ENCODE measurements at regions not wholly inside any gene's neighbourhood (a gene's known extent, or its start where the extent isn't known, plus 50 kb on each side); places are given as distances from the start of the nearest gene placed in this dataset.
A peak's percentile ranks its signal among the peaks of the same experiment; 100 is the strongest.

DNA sequence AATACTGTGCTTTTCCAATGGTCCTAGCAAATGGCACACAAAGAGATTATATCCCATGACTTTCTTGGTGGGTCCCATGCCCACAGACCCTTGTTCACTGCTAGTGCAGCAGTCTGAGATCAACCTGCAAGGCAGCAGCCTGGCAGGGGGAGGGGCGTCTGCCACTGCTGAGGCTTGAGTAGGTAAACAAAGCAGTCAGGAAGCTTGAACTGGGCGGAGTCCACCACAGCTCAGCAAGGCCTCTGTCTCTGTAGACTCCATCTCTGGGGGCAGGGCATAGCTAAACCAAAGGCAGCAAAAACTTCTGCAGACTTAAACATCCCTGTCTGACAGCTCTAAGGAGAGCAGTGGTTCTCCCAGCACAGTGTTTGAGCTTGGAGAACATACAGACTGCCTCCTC is 82.9 kb downstream of the ZNF737 start:
- Histone ChIP-seq H3K9ac (ENCODE audit: low read depth, low read length) (no peak overlapping the region), H3K4me3 (ENCODE audit: low read depth in 1 of 2, low read length in 2 of 2) (no peak overlapping the region), H3K36me3 (ENCODE audit: insufficient read depth, low read length) (no peaks in the 10 kb centered on the region), H3K27me3 (ENCODE audit: insufficient read depth, low read length, poor library complexity) (no peaks in the 10 kb centered on the region), H3K27ac (ENCODE audit: low read length) (no peak overlapping the region), H3K4me2 (ENCODE audit: insufficient read depth, low read length) (no peak overlapping the region), H4K20me1 (ENCODE audit: insufficient read depth, low read length) (no peaks in the 10 kb centered on the region), H3K4me1 (ENCODE audit: insufficient read depth, low read length) (no peaks in the 10 kb centered on the region), H3K79me2 (ENCODE audit: insufficient read depth, low read length) (no peaks in the 10 kb centered on the region), H2AFZ (ENCODE audit: low read depth, low read length) (no peak overlapping the region), H3K9me3 (ENCODE audit: insufficient read depth, low read length, severe bottlenecking) (no peaks in the 10 kb centered on the region)
- TF ChIP-seq EZH2 (IDR thresholded peaks at IDR 0.05; ENCODE audit: borderline replicate concordance, low read depth, low read length, severe bottlenecking) (no peak), CTCF (IDR thresholded peaks at IDR 0.05; ENCODE audit: borderline replicate concordance, extremely low read depth, low read length, poor library complexity, severe bottlenecking) (no peak)
- DNase-seq, result peak; percentile 27
- no peak for ATAC-seq (ENCODE audit: insufficient read depth, low read depth)

DNA sequence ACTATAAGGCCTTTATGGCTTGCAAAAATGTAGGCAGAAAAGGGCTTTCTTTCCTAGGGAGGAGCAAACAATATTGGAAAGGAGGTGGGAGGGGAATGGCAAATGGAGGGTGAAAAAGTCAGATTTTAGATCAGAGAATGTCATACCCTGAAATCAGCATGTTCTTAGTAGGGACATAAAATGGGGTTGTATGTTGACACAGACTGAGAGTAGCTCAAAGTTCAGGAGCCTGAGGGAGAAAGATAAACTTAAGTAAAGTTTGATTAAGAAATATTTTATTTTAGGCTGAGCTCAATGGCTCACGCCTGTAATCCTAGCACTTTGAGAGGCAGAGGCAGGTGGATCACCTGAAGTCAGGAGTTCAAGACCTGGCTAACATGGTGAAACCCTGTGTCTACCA is 83.8 kb downstream of the ZNF737 start:
- Histone ChIP-seq H2AFZ (ENCODE audit: low read depth, low read length) (no peak overlapping the region), H3K36me3 (ENCODE audit: insufficient read depth, low read length) (no peaks in the 10 kb centered on the region), H3K4me3 (ENCODE audit: low read depth in 1 of 2, low read length in 2 of 2) (no peak overlapping the region), H3K27me3 (ENCODE audit: insufficient read depth, low read length, poor library complexity) (no peaks in the 10 kb centered on the region), H3K4me2 (ENCODE audit: insufficient read depth, low read length) (no peak overlapping the region), H3K27ac (ENCODE audit: low read length) (no peak overlapping the region), H3K4me1 (ENCODE audit: insufficient read depth, low read length) (no peaks in the 10 kb centered on the region), H3K9me3 (ENCODE audit: insufficient read depth, low read length, severe bottlenecking) (no peaks in the 10 kb centered on the region), H4K20me1 (ENCODE audit: insufficient read depth, low read length) (no peaks in the 10 kb centered on the region), H3K79me2 (ENCODE audit: insufficient read depth, low read length) (no peaks in the 10 kb centered on the region), H3K9ac (ENCODE audit: low read depth, low read length) (no peak overlapping the region)
- TF ChIP-seq CTCF (IDR thresholded peaks at IDR 0.05; ENCODE audit: borderline replicate concordance, extremely low read depth, low read length, poor library complexity, severe bottlenecking) (no peak), EZH2 (IDR thresholded peaks at IDR 0.05; ENCODE audit: borderline replicate concordance, low read depth, low read length, severe bottlenecking) (no peak)
- ATAC-seq (ENCODE audit: insufficient read depth, low read depth), result no peak
- no peak for DNase-seq

- no peaks in the 10 kb centered on the region for H3K36me3 ChIP-seq (ENCODE audit: insufficient read depth, low read length)
- H3K27ac ChIP-seq (ENCODE audit: low read length), result no peak overlapping the region
- H3K4me2 ChIP-seq (ENCODE audit: insufficient read depth, low read length), result no peak overlapping the region
- H3K9ac ChIP-seq (ENCODE audit: low read depth, low read length), result no peak overlapping the region
- H4K20me1 ChIP-seq (ENCODE audit: insufficient read depth, low read length), result no peaks in the 10 kb centered on the region
- no peak for TF ChIP-seq CTCF (IDR thresholded peaks at IDR 0.05; ENCODE audit: borderline replicate concordance, extremely low read depth, low read length, poor library complexity, severe bottlenecking)
- no peak for TF ChIP-seq EZH2 (IDR thresholded peaks at IDR 0.05; ENCODE audit: borderline replicate concordance, low read depth, low read length, severe bottlenecking)
- H3K27me3 ChIP-seq (ENCODE audit: insufficient read depth, low read length, poor library complexity), result no peaks in the 10 kb centered on the region
- no peaks in the 10 kb centered on the region for H3K4me1 ChIP-seq (ENCODE audit: insufficient read depth, low read length)
- no peak overlapping the region for H2AFZ ChIP-seq (ENCODE audit: low read depth, low read length)
- no peak overlapping the region for H3K4me3 ChIP-seq (ENCODE audit: low read depth in 1 of 2, low read length in 2 of 2)
- H3K79me2 ChIP-seq (ENCODE audit: insufficient read depth, low read length), result no peaks in the 10 kb centered on the region
- H3K9me3 ChIP-seq (ENCODE audit: insufficient read depth, low read length, severe bottlenecking), result no peaks in the 10 kb centered on the region
- DNase-seq (no peak), ATAC-seq (ENCODE audit: insufficient read depth, low read depth) (no peak)
These were observed 86.1 kb downstream of the ZNF737 start for GRCh38 chr19:20479483-20479882.

GRCh38 chr19:20478936-20479335 is 86.6 kb downstream of the ZNF737 start:
- no peaks in the 10 kb centered on the region for H3K9me3 ChIP-seq (ENCODE audit: insufficient read depth, low read length, severe bottlenecking)
- H4K20me1 ChIP-seq (ENCODE audit: insufficient read depth, low read length), result no peaks in the 10 kb centered on the region
- H3K27me3 ChIP-seq (ENCODE audit: insufficient read depth, low read length, poor library complexity), result no peaks in the 10 kb centered on the region
- no peak for ATAC-seq (ENCODE audit: insufficient read depth, low read depth)
- no peak for DNase-seq
- H3K79me2 ChIP-seq (ENCODE audit: insufficient read depth, low read length), result no peaks in the 10 kb centered on the region
- H3K4me1 ChIP-seq (ENCODE audit: insufficient read depth, low read length), result no peaks in the 10 kb centered on the region
- no peak overlapping the region for H3K27ac ChIP-seq (ENCODE audit: low read length)
- no peak overlapping the region for H3K4me3 ChIP-seq (ENCODE audit: low read depth in 1 of 2, low read length in 2 of 2)
- no peak overlapping the region for H3K4me2 ChIP-seq (ENCODE audit: insufficient read depth, low read length)
- TF ChIP-seq CTCF (IDR thresholded peaks at IDR 0.05; ENCODE audit: borderline replicate concordance, extremely low read depth, low read length, poor library complexity, severe bottlenecking), result no peak
- no peak for TF ChIP-seq EZH2 (IDR thresholded peaks at IDR 0.05; ENCODE audit: borderline replicate concordance, low read depth, low read length, severe bottlenecking)
- H3K36me3 ChIP-seq (ENCODE audit: insufficient read depth, low read length), result no peaks in the 10 kb centered on the region
- no peak overlapping the region for H2AFZ ChIP-seq (ENCODE audit: low read depth, low read length)
- H3K9ac ChIP-seq (ENCODE audit: low read depth, low read length), result no peak overlapping the region

Data from DND-41 (cell line).